ENCODE measurements at regions not wholly inside any gene's neighbourhood (a gene's known extent, or its start where the extent isn't known, plus 50 kb on each side); places are given as distances from the start of the nearest gene placed in this dataset.

DNA sequence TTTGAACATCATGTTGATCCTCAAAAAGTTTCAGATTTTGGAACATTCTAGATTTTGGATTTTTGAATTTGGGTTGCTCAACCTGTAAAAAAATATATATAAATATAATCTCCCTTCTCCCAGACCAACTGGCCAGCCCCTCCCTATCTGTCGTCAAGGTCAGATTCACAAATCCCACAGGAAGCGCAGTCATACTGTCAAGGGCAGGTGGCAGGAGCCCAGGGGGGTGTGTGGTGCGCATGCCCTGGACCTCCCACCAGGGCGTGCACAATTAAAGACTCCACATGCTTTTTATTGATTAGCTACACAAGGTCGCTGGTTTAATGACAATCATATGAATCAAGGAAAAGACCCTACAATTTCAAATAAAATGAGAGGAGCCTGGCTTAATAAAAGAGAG, 77.0 kb upstream of the EEPD1 start:
- Mint-ChIP-seq H3K36me3 (no peaks in the 10 kb centered on the region), H3K27me3 (peaks cover 7% of the 10 kb centered on the region), H3K9me3 (no peaks in the 10 kb centered on the region), H3K4me1 (no peaks in the 10 kb centered on the region), H3K27ac (no peak overlapping the region), H3K4me3 (no peak overlapping the region)
- DNase-seq (ENCODE audit: low spot score in 2 of 2) (no peak), ATAC-seq (ENCODE audit: low read depth) (no peak)

DNA sequence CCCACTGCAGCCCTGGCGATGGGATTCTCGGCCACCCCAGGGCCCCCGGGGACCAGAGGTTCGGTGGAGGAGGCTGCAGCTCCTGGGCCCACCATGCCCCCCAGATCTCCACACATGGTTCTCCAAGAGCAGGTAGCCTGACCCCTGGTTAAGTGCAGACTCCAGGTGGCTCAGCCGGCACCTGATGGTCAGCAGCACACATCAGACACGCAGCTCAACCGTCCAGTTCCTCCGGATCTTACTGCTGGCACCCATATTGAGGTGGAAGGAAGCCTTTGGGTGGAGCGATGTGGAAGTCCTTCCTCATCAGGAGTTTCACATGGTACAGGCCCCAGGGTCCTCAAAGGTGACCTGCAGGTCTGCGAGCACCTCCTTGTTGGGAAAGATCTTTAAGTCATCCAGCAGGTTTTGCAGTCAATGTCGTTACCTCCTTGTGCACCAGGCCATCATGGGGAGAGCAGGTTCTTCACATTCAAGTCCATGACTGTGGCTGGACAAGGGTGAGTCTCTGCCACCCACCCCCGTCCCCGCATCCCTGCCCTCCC, 74.2 kb upstream of the EEPD1 start:
- ATAC-seq (ENCODE audit: low read depth) (no peak), DNase-seq (ENCODE audit: low spot score in 2 of 2) (no peak)
- Mint-ChIP-seq H3K4me1 (no peaks in the 10 kb centered on the region), H3K36me3 (no peaks in the 10 kb centered on the region), H3K4me3 (no peak overlapping the region), H3K27me3 (peaks cover 9% of the 10 kb centered on the region), H3K27ac (no peak overlapping the region), H3K9me3 (no peaks in the 10 kb centered on the region)

- Mint-ChIP-seq H3K9me3 (no peaks in the 10 kb centered on the region), H3K27me3 (peaks cover 7% of the 10 kb centered on the region), H3K4me1 (no peaks in the 10 kb centered on the region), H3K27ac (no peak overlapping the region), H3K36me3 (no peaks in the 10 kb centered on the region), H3K4me3 (no peak overlapping the region)
- no peak for DNase-seq (ENCODE audit: low spot score in 2 of 2)
- ATAC-seq (ENCODE audit: low read depth), result no peak
Observed at GRCh38 chr7:36079446-36080025, 73.5 kb upstream of the EEPD1 start.

DNA sequence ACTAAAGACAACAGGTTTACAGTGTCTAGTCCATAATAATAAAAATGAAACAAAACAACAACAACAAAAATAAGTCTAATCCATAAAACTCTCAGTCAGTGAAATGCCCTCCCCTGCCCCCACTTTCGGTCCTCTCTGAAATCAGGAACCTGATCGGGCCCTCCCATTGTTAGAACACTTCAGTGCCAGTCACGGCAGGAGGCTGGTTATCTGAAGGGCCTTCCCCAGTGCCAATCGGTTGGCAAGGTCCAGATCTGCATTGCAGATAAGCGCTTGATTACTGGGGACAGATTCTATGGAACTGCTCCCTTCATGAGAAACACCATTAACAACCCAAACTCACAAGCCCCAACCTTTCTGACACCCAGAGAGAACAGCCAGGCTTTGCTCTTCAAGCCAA, 72.2 kb upstream of the EEPD1 start:
- Mint-ChIP-seq H3K9me3 (no peaks in the 10 kb centered on the region), H3K27me3 (peaks cover 5% of the 10 kb centered on the region), H3K36me3 (no peaks in the 10 kb centered on the region), H3K4me3 (no peak overlapping the region), H3K4me1 (no peaks in the 10 kb centered on the region), H3K27ac (no peak overlapping the region)
- DNase-seq (ENCODE audit: low spot score in 2 of 2), result no peak
- no peak for ATAC-seq (ENCODE audit: low read depth)

DNA sequence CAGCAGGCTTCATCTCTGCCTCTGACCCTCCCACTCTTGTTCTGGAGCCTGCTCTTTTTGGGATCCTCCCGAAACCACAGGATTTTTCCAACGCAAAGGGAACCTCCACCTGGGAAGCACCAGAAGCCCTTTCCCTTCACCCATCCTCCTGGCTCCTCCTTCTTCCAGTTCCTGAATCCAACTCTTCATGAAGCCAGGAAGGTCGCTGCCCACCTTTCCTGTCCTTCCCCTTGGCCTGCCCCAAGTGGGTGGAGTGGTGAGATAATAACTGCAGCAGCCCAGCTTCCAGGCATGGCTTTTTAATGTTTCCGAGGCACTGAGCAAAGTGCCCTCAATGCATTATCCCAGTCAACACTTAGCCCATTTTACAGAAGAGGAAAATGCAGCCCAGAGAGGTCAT, 70.8 kb upstream of the EEPD1 start:
- ATAC-seq (ENCODE audit: low read depth) (no peak), DNase-seq (ENCODE audit: low spot score in 2 of 2) (no peak)
- H3K4me1 Mint-ChIP-seq, result no peaks in the 10 kb centered on the region
- H3K27me3 Mint-ChIP-seq, result peaks cover 5% of the 10 kb centered on the region
- H3K4me3 Mint-ChIP-seq, result no peak overlapping the region
- H3K9me3 Mint-ChIP-seq, result no peaks in the 10 kb centered on the region
- H3K36me3 Mint-ChIP-seq, result no peaks in the 10 kb centered on the region
- no peak overlapping the region for H3K27ac Mint-ChIP-seq

GRCh38 chr7:36082910-36083309, 70.1 kb upstream of the EEPD1 start:
- Mint-ChIP-seq H3K27me3 (peaks cover 6% of the 10 kb centered on the region), H3K9me3 (peaks cover 1% of the 10 kb centered on the region), H3K4me1 (no peaks in the 10 kb centered on the region), H3K36me3 (no peaks in the 10 kb centered on the region), H3K27ac (no peak overlapping the region), H3K4me3 (no peak overlapping the region)
- ATAC-seq (ENCODE audit: low read depth) (no peak), DNase-seq (ENCODE audit: low spot score in 2 of 2) (no peak)

DNA sequence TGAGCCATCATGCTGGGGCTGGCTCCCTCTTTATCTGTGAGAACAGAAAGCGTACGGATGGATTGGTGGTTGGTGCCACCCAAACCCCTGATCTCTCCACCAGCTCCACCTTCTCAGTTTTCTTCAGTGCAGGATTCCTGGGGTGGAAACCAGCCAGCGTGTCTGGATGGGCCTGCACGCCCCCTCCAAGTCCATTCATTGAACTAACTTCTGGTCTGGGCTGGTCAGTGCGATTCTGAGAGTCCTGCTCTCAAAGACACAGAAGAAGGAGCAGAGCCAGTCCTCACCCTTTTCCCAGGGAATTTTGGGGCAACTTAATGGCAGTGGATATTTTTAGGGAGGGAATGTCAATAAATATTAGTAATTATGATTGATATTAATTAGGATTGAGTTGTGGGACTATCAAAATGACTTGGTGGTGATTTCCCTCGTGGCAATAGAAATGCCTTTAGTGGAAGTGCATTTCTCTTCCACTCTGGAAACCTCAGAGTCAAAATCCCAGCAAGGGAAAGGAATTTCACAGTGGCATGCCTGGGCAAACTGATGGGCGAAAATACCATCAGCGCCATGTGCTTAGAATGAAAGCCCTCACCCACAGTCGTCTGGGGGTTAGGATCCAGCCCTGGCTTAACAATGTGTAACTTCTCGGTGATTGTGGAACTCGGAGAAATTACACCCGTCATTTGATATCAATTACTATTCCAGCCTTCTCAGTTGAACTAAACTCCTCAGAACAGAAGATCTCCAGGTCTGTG, 69.3 kb upstream of the EEPD1 start:
- Mint-ChIP-seq H3K9me3 (peaks cover 1% of the 10 kb centered on the region), H3K4me1 (no peaks in the 10 kb centered on the region), H3K4me3 (no peak overlapping the region), H3K27ac (no peak overlapping the region), H3K36me3 (peaks cover 2% of the 10 kb centered on the region), H3K27me3 (peaks cover 6% of the 10 kb centered on the region)
- ATAC-seq (ENCODE audit: low read depth) (no peak), DNase-seq (ENCODE audit: low spot score in 2 of 2) (no peak)

- Mint-ChIP-seq H3K9me3 (peaks cover 1% of the 10 kb centered on the region), H3K27me3 (peaks cover 6% of the 10 kb centered on the region), H3K4me1 (no peaks in the 10 kb centered on the region), H3K27ac (no peak overlapping the region), H3K4me3 (no peak overlapping the region), H3K36me3 (peaks cover 2% of the 10 kb centered on the region)
- ATAC-seq (ENCODE audit: low read depth) (no peak), DNase-seq (ENCODE audit: low spot score in 2 of 2) (no peak)
Observed at GRCh38 chr7:36084485-36085091, 68.5 kb upstream of the EEPD1 start.

DNA sequence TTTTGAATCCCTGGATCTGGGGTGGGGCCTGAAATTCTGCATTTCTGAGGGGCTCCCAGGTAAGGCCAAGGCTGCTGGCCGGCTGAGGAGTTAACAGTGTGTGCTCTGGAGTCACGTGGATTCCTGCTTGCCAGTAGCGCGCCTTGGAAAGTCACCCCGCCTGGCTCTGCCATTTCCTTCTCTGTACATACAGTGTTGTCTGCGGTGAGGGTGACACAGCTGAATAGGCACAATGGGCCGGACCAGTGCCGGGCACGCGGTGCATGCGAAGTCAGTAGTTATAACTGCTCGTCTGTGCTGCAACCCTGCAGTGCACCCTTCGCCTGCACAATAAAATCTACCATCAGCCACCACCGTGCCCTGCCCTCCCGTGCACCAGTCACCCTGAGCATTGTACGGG, 68.0 kb upstream of the EEPD1 start:
- Mint-ChIP-seq H3K27me3 (peaks cover 6% of the 10 kb centered on the region), H3K9me3 (peaks cover 1% of the 10 kb centered on the region), H3K36me3 (peaks cover 2% of the 10 kb centered on the region), H3K4me3 (no peak overlapping the region), H3K27ac (no peak overlapping the region), H3K4me1 (no peaks in the 10 kb centered on the region)
- ATAC-seq (ENCODE audit: low read depth), result no peak
- DNase-seq (ENCODE audit: low spot score in 2 of 2), result no peak

DNA sequence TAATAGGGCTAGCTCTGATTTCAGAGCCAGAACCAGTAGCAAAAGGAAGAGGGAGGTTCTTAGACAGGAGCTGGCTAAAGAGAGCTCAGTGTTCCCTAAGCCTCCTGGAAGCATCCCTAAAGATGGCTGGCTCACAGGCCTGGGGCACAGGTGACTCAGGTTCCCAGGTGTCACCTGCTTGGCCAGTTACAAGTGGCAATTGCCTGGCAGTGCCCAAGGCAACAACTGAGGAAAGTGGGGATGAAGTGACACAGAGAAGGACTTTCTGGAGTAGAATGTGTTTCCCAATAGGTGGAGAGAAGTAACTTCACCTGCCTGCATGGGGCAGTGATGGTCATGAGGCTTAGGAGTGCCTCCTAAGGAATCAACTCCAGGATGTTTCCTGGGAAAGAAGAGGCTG, 66.5 kb upstream of the EEPD1 start:
- no peak overlapping the region for H3K27ac Mint-ChIP-seq
- H3K4me3 Mint-ChIP-seq, result no peak overlapping the region

DNA sequence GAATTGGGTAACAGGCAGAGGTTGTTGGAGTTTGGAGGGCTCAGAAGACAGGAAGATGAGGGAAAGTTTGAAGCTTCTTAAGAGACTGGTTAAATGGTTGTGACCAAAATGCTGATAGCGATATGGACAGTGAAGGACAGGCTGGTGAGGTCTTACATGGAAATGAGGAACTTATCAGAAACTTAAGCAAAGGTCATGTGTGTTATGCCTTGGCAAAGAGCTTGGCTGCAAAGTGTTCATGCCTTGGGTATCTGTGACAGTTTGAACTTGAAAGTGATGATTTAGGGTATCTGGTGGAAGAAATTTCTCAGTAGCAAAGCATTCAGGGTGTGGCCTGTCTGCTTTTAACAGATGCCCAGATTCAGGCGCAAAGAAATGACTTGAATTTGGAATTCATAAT, 64.5 kb upstream of the EEPD1 start:
- ATAC-seq (ENCODE audit: low read depth) (no peak), DNase-seq (ENCODE audit: low spot score in 2 of 2) (no peak)
- peaks cover 2% of the 10 kb centered on the region for H3K36me3 Mint-ChIP-seq
- no peak overlapping the region for H3K4me3 Mint-ChIP-seq
- H3K9me3 Mint-ChIP-seq, result peaks cover 1% of the 10 kb centered on the region
- H3K4me1 Mint-ChIP-seq, result no peaks in the 10 kb centered on the region
- peaks cover 1% of the 10 kb centered on the region for H3K27me3 Mint-ChIP-seq
- no peak overlapping the region for H3K27ac Mint-ChIP-seq

More for the DNA sequence above, 66.5 kb upstream of the EEPD1 start:
- H3K36me3 Mint-ChIP-seq, result peaks cover 2% of the 10 kb centered on the region
- H3K27me3 Mint-ChIP-seq, result peaks cover 6% of the 10 kb centered on the region
- ATAC-seq (ENCODE audit: low read depth), result no peak
- DNase-seq (ENCODE audit: low spot score in 2 of 2), result no peak
- peaks cover 1% of the 10 kb centered on the region for H3K9me3 Mint-ChIP-seq
- H3K4me1 Mint-ChIP-seq, result no peaks in the 10 kb centered on the region

- H3K4me3 Mint-ChIP-seq, result no peak overlapping the region
- no peak for DNase-seq (ENCODE audit: low spot score in 2 of 2)
- H3K27ac Mint-ChIP-seq, result no peak overlapping the region
- peaks cover 1% of the 10 kb centered on the region for H3K27me3 Mint-ChIP-seq
- peaks cover 2% of the 10 kb centered on the region for H3K36me3 Mint-ChIP-seq
- H3K4me1 Mint-ChIP-seq, result no peaks in the 10 kb centered on the region
- H3K9me3 Mint-ChIP-seq, result peaks cover 1% of the 10 kb centered on the region
- no peak for ATAC-seq (ENCODE audit: low read depth)
Observed at GRCh38 chr7:36088966-36089365, 64.1 kb upstream of the EEPD1 start.

DNA sequence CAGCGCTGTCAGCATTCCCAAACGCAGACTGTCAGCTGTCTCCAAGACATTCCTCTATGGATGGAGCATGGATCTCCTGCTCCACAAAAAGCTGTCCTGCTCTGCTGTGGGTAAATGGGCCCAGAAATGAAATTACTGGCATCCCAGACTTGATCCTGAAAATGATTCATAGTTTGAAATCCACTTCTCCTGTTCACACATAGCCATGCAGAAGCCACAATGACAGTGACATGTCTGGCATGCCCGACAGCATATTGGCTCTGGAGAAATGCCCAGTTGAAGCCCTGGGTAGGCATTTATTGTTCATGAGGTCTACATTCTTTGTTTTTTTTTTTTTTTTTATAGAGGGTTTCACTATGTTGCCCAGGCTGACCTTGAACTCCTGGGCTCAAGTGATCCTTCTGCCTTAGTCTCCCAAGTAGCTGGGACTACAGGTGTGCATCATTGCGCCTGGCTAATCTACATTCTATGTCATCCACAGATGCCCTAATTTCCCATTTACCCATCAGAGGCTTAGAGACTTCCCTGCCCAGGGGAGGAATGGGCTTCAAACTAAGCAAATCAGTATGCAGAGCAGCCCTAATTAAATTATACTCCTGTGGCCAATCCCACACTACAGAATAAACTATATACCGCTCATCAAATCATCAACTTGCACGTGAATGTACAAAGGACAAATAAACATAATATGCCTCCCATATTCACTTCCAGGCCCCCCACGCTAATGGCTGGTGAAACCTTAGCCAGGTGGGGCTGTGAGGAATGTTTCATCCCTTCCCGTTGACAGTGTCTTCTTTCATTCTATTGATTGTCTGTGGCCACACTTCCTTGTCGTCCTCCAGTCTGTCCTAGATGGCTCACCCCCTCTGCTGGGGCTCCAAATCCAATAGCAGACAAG, 61.8 kb upstream of the EEPD1 start:
- Mint-ChIP-seq H3K4me3 (no peak overlapping the region), H3K27me3 (peaks cover 1% of the 10 kb centered on the region), H3K27ac (no peak overlapping the region), H3K36me3 (peaks cover 2% of the 10 kb centered on the region), H3K9me3 (peaks cover 1% of the 10 kb centered on the region), H3K4me1 (no peaks in the 10 kb centered on the region)
- ATAC-seq (ENCODE audit: low read depth), result no peak
- DNase-seq (ENCODE audit: low spot score in 2 of 2), result no peak

DNA sequence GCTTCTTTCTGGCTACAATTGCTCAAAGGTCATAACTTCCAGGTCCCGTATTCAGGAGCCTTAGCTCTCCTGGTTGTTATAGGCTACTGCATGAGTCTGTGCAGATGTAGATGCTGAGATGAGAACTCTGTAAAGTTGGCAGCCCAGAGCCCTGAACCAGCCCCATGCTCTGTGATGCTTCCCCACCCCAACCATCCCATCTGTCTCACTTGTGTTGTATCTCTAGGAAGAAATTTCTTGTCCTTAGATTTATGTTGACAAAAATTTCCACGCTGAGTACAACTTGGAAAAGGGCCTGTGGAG, 61.2 kb upstream of the EEPD1 start:
- Mint-ChIP-seq H3K27ac (no peak overlapping the region), H3K36me3 (peaks cover 2% of the 10 kb centered on the region), H3K9me3 (peaks cover 1% of the 10 kb centered on the region), H3K27me3 (peaks cover 1% of the 10 kb centered on the region), H3K4me3 (no peak overlapping the region), H3K4me1 (no peaks in the 10 kb centered on the region)
- no peak for ATAC-seq (ENCODE audit: low read depth)
- no peak for DNase-seq (ENCODE audit: low spot score in 2 of 2)
